Embryonic facial prominence (tissue), 1 donor: ENCODE measurements at regions not wholly inside any gene's neighbourhood (a gene's known extent, or its start where the extent isn't known, plus 50 kb on each side); places are given as distances from the start of the nearest gene placed in this dataset.
"Not testable (repeated sequence)": the region's sequence is repeated elsewhere in the genome, so short reads cannot be mapped to it uniquely, and the experiment has no call there.

Source experiments
- DNase-seq: peaks from one replicate; pipeline ENCODE4 v3.0.0-alpha.2; 2016; ENCODE audit errors: extremely low spot score

DNA sequence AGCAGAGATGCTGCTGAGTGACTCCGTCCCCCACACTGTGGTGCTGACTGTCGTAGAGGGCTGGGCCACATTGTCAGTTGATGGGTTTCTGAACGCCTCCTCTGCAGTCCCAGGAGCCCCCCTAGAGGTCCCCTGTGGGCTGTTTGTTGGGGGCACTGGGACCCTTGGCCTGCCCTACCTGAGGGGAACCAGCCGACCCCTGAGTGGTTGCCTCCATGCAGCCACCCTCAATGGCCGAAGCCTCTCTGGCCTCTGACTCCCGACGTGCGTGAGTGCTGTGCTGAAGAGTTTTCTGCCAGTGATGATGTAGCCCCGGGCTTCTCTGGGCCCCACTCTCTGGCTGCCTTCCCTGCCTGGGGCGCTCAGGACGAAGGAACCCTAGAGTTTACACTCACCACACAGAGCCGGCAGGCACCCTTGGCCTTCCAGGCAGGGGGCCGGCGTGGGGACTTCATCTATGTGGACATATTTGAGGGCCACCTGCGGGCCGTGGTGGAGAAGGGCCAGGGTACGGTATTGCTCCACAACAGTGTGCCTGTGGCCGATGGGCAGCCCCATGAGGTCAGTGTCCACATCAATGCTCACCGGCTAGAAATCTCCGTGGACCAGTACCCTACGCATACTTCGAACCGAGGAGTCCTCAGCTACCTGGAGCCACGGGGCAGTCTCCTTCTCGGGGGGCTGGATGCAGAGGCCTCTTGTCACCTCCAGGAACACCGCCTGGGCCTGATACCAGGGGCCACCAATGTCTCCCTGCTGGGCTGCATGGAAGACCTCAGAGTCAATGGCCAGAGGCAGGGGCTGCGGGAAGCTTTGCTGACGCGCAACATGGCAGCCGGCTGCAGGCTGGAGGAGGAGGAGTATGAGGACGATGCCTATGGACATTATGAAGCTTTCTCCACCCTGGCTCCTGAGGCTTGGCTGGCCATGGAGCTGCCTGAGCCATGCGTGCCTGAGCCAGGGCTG lies 181.1 kb downstream of the TBC1D2B start:
- not testable (repeated sequence) for DNase-seq

DNA sequence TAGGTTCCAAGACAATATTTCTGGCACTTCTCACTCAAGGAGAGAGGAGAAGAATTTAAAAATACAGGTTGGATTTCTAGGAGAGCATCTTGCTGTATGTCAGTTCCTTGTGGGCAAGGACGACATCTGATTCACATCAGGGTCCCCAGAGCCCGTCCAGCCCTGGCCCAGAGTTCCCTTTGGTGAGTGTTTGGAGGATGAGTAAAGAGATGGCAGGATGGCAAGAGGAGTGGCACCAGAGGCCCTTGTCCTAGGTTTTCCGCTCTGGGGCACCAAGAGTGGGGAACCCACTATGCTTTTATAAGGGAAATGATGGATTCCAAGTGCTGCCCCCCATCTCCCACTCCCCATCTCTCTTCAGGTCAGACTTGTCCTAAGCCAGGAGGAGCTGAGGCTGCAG lies 181.8 kb downstream of the TBC1D2B start:
- DNase-seq, result no peak

DNA sequence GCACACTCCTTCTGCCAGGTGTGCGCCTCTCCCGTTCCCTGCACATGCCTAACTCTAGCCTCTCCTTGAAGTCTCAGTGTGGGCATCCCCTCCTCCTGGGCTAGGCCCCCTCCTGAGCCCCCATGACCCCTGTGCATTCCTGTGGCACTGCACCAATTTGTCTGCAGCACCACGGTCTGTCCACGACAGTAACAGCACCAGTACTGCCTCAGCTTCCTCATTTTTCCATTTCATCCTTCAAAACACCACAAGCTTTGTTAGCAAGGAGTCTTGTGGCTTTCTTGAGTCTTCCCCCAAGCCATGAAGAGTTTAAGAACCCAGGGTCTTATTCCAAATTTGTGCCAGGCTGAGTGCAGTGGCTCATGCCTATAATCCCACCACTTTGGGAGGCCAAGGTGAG lies 182.4 kb downstream of the TBC1D2B start:
- DNase-seq, result not testable (repeated sequence)

DNA sequence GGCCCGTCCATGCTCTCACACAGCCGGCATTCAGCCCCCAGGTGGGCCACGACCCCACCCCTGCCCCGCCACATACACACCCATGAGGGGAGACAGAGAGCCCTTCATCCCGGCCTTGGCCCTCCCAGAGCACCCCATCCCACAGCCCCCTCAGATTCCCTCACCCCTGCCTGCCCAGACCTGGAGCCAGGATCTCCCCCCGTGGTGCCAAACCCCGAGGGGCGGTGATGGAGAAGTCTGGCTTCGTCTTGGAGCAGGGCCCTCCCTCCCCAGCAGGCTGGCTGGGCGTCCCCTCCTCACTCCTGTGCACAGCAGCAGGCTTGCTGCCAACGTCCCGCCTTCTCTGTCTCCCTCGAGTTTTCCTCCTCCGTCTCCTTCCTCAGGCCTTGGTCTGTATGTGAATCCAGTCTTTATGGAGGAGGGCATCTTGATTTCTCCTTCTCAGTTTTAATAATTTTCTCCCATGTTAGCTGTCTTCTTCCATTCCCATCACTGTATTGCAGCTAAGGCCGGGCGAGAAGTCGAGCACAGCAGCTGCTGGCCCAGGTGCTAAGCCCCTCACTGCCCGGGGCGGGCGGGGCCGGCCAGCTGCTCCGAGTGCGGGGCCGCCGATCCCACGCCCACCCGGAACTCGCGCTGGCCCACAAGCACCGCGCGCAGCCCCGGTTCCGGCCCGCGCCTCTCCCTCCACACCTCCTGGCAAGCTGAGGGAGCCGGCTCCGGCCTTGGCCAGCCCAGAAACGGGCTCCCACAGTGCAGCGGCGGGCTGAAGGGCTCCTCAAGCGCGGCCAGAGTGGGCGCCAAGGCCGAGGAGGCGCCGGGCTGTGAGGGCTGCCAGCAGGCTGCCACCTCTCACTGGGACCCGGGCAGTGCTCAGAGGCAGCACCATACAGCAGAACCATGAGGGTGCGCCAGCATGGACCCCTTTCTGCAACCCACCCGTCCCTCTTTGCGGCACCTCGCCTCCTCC lies 183.6 kb downstream of the TBC1D2B start:
- not testable (repeated sequence) for DNase-seq

DNA sequence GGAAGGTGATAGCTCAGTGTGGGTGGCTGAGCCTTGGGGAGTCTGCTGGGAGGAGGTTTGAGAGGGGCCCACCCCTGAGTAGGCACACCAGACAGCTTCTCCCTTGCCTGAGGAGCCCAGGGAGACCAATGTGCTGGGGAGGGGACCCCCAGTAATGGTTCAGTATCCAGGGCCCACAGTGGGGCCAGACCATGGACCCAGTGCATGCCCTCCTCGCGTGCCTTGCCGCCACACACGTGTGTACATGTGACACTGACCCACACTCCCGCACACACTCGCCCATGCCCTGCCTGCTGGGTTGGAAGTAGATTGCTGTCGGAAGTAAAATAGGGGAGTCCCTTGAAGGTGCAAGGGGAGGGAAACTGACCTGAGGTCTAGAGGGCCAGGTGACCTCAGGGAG lies 184.3 kb downstream of the TBC1D2B start:
- DNase-seq, result not testable (repeated sequence)

DNA sequence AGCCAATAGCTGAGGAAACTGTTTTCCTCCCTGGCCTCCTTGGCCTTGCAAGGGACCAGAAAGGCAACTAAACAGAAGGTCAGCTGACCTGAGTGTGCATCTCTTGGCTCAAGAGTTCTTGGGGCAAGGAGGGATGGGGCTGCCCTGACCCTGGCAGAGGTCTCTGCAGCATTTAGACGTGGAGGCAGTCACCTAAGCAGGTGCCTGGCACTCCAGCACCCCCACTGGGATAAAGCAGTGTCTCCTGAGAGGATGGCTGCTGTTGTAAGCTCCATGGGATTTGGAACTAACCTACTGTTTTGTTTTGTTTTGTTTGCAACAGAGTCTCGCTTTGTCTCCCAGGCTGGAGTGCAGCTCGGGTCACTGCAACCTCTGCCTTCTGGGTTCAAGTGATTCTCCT lies 185.2 kb downstream of the TBC1D2B start:
- DNase-seq, result no peak

DNA sequence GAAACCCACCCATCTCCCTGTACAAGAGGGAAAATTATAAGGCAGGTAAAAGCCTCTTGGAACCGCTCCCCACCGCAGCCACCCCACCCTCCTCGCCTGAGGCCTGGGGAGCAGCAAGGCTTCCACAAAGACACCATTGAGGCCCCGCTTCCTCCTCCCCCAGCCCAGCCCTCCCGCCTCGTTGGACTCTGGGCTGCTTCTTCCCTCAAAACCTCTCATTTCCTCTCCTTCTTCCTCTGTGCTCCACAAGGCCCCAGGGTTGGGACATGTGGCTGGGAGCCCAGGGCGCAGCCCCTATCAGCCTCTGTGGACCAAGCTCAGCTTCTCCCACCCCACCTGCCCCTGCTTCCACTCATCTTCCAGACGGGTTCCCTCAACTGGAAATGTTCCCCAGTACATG lies 185.6 kb downstream of the TBC1D2B start:
- not testable (repeated sequence) for DNase-seq

DNA sequence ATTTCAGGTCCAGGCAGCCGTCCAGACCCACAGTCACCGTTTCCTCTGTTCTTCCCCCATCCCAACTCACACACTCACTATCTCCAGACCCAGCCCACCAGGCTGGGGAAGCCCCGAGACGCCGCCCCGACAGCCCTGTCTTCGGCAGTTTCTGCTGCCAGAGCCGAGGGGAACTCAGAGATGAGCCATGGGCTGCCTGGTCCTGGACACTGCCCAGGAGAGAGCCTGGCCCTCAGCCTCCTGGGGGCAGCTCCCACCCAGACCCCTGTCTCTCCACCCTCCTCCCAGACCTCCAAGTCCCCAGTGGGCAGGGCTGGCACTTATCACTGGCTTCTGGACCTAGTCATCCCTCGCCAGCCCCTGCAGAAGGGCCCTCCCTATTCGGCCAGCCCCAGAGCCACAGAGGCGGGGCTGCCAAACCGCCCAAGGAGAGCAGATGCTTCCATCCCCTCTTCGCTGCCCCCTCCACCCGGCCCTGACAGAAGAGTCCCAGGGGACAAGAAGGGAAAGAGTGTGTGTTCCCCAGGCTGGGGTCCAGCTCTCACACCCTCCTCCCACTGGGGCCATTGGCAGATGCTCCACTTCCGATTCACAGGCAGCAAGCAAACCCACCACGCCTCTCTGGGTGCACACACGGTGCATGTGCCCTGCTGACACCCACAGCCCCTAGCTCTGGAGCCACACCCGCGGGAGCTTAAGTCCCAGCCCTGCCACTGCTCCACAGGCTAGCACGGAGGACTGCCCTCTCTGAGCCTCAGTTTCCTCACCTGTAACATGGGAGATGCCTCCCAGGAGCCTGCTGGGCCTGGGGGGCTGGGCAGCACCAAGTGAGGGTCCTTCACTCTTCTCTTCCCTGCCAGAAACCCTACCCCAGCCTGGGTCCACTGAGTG lies 186.4 kb downstream of the TBC1D2B start:
- DNase-seq, result not testable (repeated sequence)

DNA sequence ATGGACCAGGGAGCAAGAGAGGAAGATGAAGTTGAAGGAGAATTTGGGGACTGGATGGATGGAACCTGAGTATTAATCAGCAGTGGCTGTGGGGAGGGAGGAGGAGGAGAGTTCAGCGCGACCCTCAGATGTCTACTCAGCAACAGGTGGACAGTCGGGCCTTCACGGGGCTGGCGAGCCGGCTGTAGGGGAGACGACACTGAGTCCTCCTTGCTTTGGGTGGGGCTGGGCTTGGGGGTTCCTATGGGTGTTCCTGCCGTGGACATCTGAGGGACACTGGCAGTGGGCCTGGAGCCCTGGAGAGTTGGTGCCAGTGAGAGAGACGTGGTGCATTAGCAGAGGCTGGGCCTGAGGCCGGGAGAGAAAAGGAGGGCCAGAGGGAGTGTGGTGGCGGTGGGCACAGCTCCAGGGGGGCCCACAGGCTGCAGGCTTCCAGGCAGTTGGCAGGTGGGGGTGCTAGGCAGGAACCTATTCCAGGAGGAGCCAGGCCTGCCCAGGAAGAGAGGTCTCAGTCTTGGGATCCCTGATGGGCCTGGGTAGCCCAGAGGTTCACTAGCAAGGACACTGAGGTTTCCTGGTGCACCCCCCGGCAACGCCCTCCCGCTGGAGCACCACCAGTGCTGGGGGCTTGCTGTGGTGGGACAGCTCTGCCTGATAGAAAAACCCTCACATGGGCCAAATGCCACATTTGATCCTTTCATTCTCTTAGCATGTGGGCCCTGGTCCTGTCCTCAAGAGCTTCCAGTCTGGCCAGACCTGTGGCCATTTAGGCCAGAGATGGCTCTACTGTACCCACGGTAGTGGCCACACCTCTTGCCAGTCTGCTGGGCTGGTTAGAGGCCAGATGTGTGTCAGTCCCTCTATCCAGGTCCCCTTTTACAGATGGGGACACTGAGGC lies 187.4 kb downstream of the TBC1D2B start:
- DNase-seq, result not testable (repeated sequence)

DNA sequence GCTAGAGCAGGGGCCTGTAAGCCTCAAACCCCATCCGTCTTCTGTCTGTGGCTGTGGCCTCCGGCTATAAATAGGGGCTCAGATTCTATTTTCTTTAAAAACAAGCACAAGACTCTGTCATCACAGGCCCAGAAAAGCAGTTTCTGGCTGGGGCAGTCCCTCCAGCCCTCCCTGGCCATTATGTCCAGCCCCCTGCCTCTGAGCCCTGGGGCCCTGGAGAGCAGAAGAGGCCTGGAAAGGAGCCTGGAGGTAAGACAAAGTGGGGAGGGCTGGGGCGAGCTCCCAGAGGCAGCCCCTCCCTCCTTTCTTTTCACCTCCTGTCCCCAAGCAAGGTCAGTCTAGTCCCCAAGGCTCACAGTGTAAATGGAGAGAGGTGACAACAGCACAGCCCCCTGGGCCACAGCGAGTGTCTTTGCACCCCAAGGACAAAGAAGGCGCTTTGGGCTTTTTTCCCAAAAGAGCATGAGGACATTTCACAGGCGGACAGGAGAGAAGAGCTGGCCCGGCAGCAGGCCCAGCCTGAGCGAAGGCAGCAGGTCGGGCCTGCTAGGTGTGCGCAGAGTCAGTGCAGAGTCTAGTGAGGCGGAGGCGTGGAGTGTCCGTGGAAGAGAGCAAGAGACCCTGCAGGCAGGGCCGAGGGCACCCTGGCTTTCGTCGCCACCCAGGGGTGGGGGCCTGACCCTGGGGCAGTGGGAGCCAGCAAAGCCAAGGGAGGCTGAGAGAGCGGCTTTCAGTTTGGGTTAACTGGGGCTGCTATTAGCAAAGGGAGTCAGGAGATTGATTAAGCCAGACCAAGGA lies 188.3 kb downstream of the TBC1D2B start:
- DNase-seq, result no peak

DNA sequence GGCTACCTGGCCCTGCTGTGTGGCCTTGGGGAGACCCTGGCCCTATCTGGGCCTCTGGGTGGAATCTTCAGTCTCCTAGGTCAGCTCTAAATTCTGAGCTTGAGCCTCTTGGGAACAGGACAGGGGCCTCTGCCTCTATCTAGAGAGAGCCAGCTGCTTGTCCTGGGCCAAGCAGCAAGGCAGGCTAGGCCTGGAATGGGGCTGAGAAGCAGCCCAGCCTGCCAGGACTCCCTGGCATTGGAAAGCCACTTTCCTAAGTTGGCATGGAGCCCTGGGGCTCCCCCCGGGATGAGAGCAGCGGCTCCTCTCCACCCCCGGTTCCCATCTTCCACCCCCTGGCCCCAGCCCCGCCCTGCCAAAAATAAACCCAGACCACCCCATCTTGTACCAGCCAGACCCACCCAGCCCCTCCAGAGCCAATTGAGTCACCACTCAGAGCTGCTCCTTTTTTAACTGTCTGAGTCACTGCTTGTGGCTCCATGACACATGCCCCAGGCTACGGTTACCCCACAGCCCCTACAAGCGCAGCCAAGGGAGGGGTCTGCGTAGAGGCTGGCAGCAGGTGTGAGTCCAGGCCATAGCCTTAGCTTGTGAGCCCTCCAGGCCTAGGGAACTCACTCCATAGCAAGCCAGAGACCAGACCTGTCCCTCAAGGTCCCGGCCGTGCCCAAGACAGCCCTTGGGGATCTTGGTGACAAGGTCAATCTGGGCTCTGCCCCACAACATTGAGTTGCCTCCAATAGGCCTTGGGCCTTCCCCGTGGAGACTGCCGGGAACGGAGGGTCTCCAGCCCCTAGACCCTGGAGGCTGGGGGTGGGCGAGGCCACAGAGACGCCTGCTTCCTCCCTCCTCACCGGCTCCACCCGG lies 189.7 kb downstream of the TBC1D2B start:
- not testable (repeated sequence) for DNase-seq

DNA sequence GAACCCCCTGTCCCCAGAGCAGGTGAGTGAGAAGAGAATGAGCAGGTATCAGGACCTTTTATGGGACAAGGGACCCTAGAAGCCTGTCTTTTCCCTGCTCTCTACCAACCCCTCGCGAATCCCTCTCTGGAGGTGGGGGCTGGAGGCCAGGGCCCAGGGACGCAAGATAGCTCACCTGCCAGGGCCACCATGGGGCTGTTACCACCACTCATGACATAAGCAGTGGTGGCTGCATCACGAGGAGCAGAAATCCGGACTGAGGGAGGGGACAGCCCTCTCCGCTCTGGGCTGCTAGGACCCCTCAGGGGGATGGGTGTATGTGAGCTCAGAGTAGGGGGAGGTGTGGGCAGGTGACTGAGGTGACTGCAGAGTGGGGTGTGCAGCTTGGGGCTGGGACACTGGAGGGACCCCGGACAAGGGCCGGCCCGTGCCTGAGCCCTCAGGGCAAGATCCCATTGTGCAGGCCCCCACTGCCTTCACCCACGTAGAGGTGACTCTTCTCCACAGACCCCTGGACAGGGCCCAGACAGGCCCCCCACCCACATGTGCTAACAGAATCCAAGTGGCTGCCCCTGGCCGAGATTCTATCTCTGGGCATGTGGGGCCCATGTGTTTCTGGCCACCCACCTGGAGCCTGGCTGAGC lies 190.6 kb downstream of the TBC1D2B start:
- no peak for DNase-seq

DNA sequence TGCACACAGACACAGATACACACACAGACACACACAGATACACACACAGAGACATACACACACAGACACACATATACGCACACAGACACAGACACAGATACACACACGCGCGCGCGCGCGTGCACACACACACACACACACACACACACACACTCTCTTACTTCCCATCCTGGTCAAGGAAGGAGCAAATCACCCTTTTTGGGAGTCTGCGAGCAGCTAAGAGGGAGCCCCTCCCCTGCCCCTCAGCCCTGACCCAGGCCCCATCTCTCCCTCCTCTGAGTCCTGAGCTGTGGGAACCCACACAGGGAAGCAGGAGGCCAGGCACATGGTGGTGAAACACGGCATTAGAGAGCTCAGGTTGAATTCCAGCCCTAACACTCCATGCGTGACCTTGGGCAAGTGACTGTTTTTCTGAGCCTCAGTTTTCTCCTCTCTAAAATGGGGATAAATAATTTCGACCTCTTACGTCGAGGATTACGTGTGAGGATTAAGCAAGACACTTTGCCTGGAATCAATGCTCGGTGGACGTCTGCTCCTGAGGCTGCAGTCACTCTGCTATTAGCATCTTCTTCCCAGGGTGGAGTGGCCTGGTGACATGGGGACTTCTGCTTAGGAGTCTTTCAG lies 191.5 kb downstream of the TBC1D2B start:
- not testable (repeated sequence) for DNase-seq

DNA sequence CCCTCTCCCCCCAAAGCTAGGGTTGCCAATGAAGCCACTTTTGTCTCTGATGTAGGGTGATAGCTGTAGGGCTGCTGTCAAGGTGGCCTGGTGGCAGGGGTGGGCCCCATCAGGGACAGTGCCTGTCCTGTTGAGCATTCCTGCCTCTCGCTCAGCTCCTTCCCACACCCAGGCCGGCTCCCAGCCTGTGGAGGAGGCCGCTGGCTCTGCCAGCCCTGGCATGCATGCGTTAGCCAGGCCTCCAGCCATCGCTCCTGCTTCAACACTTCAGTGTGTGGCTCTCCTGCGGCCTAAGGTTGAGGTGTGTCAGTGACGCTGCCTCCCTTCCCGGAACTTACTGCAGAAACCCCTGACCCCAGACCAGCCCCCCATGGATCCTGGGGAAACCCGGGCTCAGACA lies 194.5 kb downstream of the TBC1D2B start:
- not testable (repeated sequence) for DNase-seq

DNA sequence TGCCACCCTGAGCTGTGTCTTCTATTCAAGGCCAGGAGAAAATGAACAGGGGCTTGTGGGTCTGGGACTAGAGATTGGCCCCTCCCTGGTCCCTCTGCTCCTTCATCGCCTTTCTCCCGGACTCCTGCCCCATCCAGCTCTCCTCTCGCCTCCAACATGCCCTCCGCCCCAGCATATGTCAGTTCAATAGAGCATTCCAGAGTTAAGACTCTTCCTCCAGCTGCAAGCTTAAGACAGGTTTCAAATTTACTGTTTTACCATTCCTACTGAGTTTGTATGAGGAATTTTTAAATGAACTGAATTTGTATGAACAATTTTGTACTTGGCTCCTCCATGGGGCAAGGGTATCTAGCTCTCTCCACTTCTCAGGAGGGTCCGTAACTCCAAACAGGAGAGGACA lies 195.6 kb downstream of the TBC1D2B start:
- no peak for DNase-seq

DNA sequence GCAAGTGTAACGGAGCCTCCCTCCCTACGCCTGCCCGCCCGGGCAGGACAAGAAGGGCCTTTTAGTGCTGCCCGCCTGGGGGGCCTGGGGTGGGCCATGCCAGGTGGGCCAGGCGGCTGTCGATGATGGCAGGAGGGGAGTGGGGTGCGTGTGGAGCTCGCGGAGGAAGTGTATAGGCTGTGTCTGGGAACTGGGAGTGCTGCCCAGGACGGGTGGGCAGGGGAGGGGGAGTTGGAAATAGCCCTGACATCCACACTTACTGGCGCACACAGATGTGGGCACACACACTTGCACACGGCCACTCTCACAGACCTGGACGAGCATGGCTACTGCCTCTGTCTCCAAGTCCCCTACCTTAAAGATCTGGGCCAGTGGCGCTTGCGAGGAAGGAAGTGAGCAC lies 196.0 kb downstream of the TBC1D2B start:
- DNase-seq, result not testable (repeated sequence)

DNA sequence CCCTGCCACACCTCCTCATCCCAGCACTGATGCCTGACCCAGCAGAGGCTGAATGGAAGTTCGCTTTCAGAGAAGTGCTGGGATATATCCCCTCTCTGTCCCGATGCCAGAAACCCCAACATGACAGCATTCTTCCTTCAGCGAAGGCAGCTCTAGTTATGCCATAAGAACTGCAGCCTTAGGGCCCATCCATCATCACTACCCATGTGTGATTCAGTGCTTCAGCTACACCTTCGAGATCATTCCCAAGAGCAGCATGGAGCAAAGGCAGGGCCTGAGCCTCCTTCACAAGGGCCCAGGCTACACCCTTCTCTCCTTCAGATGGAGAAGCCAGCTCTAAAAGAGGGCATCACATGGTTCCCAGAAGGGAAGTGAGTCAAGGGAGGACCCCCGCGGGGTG lies 198.0 kb downstream of the TBC1D2B start:
- DNase-seq, result not testable (repeated sequence)
